ENCODE measurements at regions not wholly inside any gene's neighbourhood (a gene's known extent, or its start where the extent isn't known, plus 50 kb on each side); places are given as distances from the start of the nearest gene placed in this dataset.

- Histone ChIP-seq H3K27ac (no peak overlapping the region), H3K36me3 (no peaks in the 10 kb centered on the region), H3K27me3 (no peaks in the 10 kb centered on the region), H3K9ac (ENCODE audit: low read depth in 2 of 2, low read length in 2 of 2) (no peak overlapping the region), H3K4me1 (no peaks in the 10 kb centered on the region), H3K4me3 (no peak overlapping the region), H3K9me3 (no peaks in the 10 kb centered on the region)
- no peak for DNase-seq
- TF ChIP-seq CTCF (IDR thresholded peaks at IDR 0.05), result no peak
- intact Hi-C loops (cut with DNase I), result no loop called here
Observed at GRCh38 chr13:70817576-70817975, 709.3 kb upstream of the KLHL1 start.

DNA sequence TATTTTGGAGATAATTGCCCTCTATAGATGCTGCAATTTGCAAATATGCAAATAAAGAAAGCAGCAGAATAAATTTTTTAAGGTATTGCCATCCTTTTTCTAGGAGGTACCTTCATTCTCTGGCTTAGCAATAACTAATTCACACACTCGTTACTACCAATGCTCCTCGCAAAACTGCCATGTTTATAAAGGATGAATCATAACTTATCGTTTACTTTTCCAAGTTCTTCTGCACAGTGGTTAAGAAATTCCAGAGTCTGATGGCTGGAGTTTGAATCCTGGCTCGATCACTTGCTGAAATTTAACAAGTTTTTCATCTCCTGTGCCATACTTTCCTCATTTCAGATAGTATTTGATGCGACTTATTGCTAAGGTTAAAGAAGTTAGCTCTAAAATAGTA is 708.6 kb upstream of the KLHL1 start:
- H3K4me3 ChIP-seq, result no peak overlapping the region
- no peaks in the 10 kb centered on the region for H3K36me3 ChIP-seq
- intact Hi-C loops (cut with DNase I), result no loop called here
- no peaks in the 10 kb centered on the region for H3K4me1 ChIP-seq
- H3K27ac ChIP-seq, result no peak overlapping the region
- no peaks in the 10 kb centered on the region for H3K9me3 ChIP-seq
- DNase-seq, result no peak
- no peak for TF ChIP-seq CTCF (IDR thresholded peaks at IDR 0.05)
- H3K9ac ChIP-seq (ENCODE audit: low read depth in 2 of 2, low read length in 2 of 2), result no peak overlapping the region
- no peaks in the 10 kb centered on the region for H3K27me3 ChIP-seq

- Histone ChIP-seq H3K27ac (no peak overlapping the region), H3K4me3 (no peak overlapping the region), H3K36me3 (no peaks in the 10 kb centered on the region), H3K27me3 (no peaks in the 10 kb centered on the region), H3K4me1 (no peaks in the 10 kb centered on the region), H3K9me3 (no peaks in the 10 kb centered on the region), H3K9ac (ENCODE audit: low read depth in 2 of 2, low read length in 2 of 2) (no peak overlapping the region)
- DNase-seq, result no peak
- no peak for TF ChIP-seq CTCF (IDR thresholded peaks at IDR 0.05)
- intact Hi-C loops (cut with DNase I), result no loop called here
Observed at GRCh38 chr13:70814684-70815083, 706.4 kb upstream of the KLHL1 start.

DNA sequence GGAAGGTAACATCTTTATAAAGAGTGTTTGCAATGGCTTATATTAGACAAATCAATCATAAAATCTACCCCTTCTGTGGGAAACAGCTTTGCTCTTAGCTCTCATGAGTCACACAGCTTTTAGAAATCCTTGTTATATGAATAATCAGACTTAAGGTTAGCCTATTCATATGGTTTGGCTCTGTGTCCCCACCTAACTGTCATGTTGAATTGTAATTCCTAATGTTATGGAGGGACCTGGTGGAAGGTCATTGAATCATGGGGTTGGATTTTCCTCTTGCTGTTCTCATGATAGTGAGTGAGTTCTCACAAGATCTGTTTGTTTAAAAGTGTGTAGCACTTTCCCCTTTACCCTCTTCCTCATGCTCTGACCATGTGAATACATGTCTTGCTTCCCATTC is 704.2 kb upstream of the KLHL1 start:
- intact Hi-C loops (cut with DNase I), result no loop called here
- Histone ChIP-seq H3K27ac (no peak overlapping the region), H3K9ac (ENCODE audit: low read depth in 2 of 2, low read length in 2 of 2) (no peak overlapping the region), H3K36me3 (no peaks in the 10 kb centered on the region), H3K4me1 (no peaks in the 10 kb centered on the region), H3K27me3 (no peaks in the 10 kb centered on the region), H3K9me3 (no peaks in the 10 kb centered on the region), H3K4me3 (no peak overlapping the region)
- no peak for TF ChIP-seq CTCF (IDR thresholded peaks at IDR 0.05)
- DNase-seq, result no peak

GRCh38 chr13:70809588-70809987 is 701.3 kb upstream of the KLHL1 start:
- Histone ChIP-seq H3K9ac (ENCODE audit: low read depth in 2 of 2, low read length in 2 of 2) (no peak overlapping the region), H3K4me3 (no peak overlapping the region), H3K27ac (no peak overlapping the region), H3K9me3 (no peaks in the 10 kb centered on the region), H3K36me3 (no peaks in the 10 kb centered on the region), H3K27me3 (no peaks in the 10 kb centered on the region), H3K4me1 (no peaks in the 10 kb centered on the region)
- no peak for DNase-seq
- no peak for TF ChIP-seq CTCF (IDR thresholded peaks at IDR 0.05)
- intact Hi-C loops (cut with DNase I), result no loop called here

- Histone ChIP-seq H3K27ac (no peak overlapping the region), H3K4me3 (no peak overlapping the region), H3K9ac (ENCODE audit: low read depth in 2 of 2, low read length in 2 of 2) (no peak overlapping the region), H3K9me3 (no peaks in the 10 kb centered on the region), H3K4me1 (no peaks in the 10 kb centered on the region), H3K36me3 (no peaks in the 10 kb centered on the region), H3K27me3 (no peaks in the 10 kb centered on the region)
- no peak for TF ChIP-seq CTCF (IDR thresholded peaks at IDR 0.05)
- DNase-seq, result no peak
- intact Hi-C loops (cut with DNase I), result no loop called here
Observed at GRCh38 chr13:70798385-70798784, 690.1 kb upstream of the KLHL1 start.

Measured in colonic mucosa (tissue), 4 donors.